Prostate gland (tissue), 2 donors: ENCODE measurements at regions not wholly inside any gene's neighbourhood (a gene's known extent, or its start where the extent isn't known, plus 50 kb on each side); places are given as distances from the start of the nearest gene placed in this dataset.
"Not testable (repeated sequence)": the region's sequence is repeated elsewhere in the genome, so short reads cannot be mapped to it uniquely, and the experiment has no call there.

Experiments used
- DNase-seq: peaks from one replicate; pipeline ENCODE4 v3.0.0-alpha.2; 2019; ENCODE audit warnings: low spot score
- H3K27ac ChIP-seq, 2 donors: fragments of 200-600 bp; sonication (generic); 2 replicates each; pipeline ENCODE4 v1.5.1; 2017 to 2019
- H3K27me3 ChIP-seq: fragments of 200-600 bp; sonication (generic); replicated peaks from 2 replicates; pipeline ENCODE4 v1.5.1; 2019; ENCODE audit not compliant: insufficient read depth
- H3K36me3 ChIP-seq, 2 donors: fragments of 200-600 bp; sonication (generic); 1 replicate in 1 of 2; 2 replicates in 1 of 2; pipeline versions ENCODE4 v1.5.1 to v1.8.1; 2017 to 2019
- H3K4me1 ChIP-seq: fragments of 200-600 bp; sonication (generic); replicated peaks from 2 replicates; pipeline ENCODE4 v1.5.1; 2019
- H3K4me3 ChIP-seq, 2 donors: fragments of 200-600 bp; sonication (generic); 2 replicates each; pipeline ENCODE4 v1.5.1; 2017 to 2019
- H3K9me3 ChIP-seq: fragments of 200-600 bp; sonication (generic); 2 replicates; pipeline ENCODE4 v1.5.1; 2017
- CTCF ChIP-seq, 4 experiments: fragments of 200-600 bp in 2 of 4; fragments of 450-650 bp in 2 of 4; sonication (generic) in 2 of 4; IDR thresholded peaks; 1 replicate in 3 of 4; 2 replicates in 1 of 4; pipeline ENCODE4 v1.5.1; 2016 to 2019; ENCODE audit warnings: antibody characterized with exemption in 4 of 4, mild to moderate bottlenecking in 2 of 4, moderate library complexity in 2 of 4
- POLR2A ChIP-seq: fragments of 450-650 bp; IDR thresholded peaks from one replicate; pipeline ENCODE4 v1.6.1; 2016; ENCODE audit warnings: antibody characterized with exemption, mild to moderate bottlenecking
- POLR2AphosphoS5 ChIP-seq: sonication (generic); formaldehyde crosslinking; IDR thresholded peaks from one replicate; pipeline ENCODE4 v1.6.1; 2017; ENCODE audit warnings: antibody characterized with exemption
- WGBS: methylation state at CpG from one replicate; pipeline ENCODE4 v1.1.5; 2018; 5-methylcytosine and 5-hydroxymethylcytosine counted together
- intact Hi-C: fragments of 100-400 bp; cut with DNase I; formaldehyde crosslinking; loops from one replicate; pipeline ENCODE4 v1.14.2; 2022

- H3K27ac ChIP-seq, result no peak overlapping the region
- intact Hi-C loops, result no loop called here
- no peaks in the 10 kb centered on the region for H3K36me3 ChIP-seq
- no peak for DNase-seq
- no peaks in the 10 kb centered on the region for H3K9me3 ChIP-seq
- WGBS, result 94% methylated on average over 1 of the region's 1 CpG
- no peaks in the 10 kb centered on the region for H3K27me3 ChIP-seq
- H3K4me3 ChIP-seq, result no peak overlapping the region
- H3K4me1 ChIP-seq, result no peaks in the 10 kb centered on the region
- TF ChIP-seq POLR2AphosphoS5, result no peak
- no peak for TF ChIP-seq POLR2A
- TF ChIP-seq CTCF (IDR thresholded peaks at IDR 0.05), result no peak
Observed at GRCh38 chr5:145408048-145408341, 427.1 kb downstream of the PRELID2 start.

- Histone ChIP-seq H3K9me3 (no peaks in the 10 kb centered on the region), H3K4me1 (no peaks in the 10 kb centered on the region), H3K27ac (no peak overlapping the region), H3K36me3 (no peaks in the 10 kb centered on the region), H3K27me3 (no peaks in the 10 kb centered on the region), H3K4me3 (no peak overlapping the region)
- 92% methylated on average over 2 of the region's 2 CpGs for WGBS
- TF ChIP-seq POLR2A (no peak), CTCF (IDR thresholded peaks at IDR 0.05) (no peak), POLR2AphosphoS5 (no peak)
- no peak for DNase-seq
- intact Hi-C loops, result no loop called here
Observed at GRCh38 chr5:145407300-145408047, 427.7 kb downstream of the PRELID2 start.

- Histone ChIP-seq H3K9me3 (no peaks in the 10 kb centered on the region), H3K27me3 (no peaks in the 10 kb centered on the region), H3K36me3 (no peaks in the 10 kb centered on the region), H3K4me3 (no peak overlapping the region), H3K4me1 (no peaks in the 10 kb centered on the region), H3K27ac (no peak overlapping the region)
- intact Hi-C loops, result no loop called here
- no peak for DNase-seq
- WGBS, result 91% methylated on average over 7 of the region's 7 CpGs
- TF ChIP-seq CTCF (IDR thresholded peaks at IDR 0.05) (no peak), POLR2A (no peak), POLR2AphosphoS5 (no peak)
Observed at GRCh38 chr5:145403992-145404391, 431.1 kb downstream of the PRELID2 start.

- no peak overlapping the region for H3K4me3 ChIP-seq
- intact Hi-C loops, result no loop called here
- H3K36me3 ChIP-seq, result no peaks in the 10 kb centered on the region
- H3K9me3 ChIP-seq, result no peaks in the 10 kb centered on the region
- no peaks in the 10 kb centered on the region for H3K4me1 ChIP-seq
- TF ChIP-seq POLR2AphosphoS5 (no peak), POLR2A (no peak), CTCF (IDR thresholded peaks at IDR 0.05) (no peak)
- no peak for DNase-seq
- no peaks in the 10 kb centered on the region for H3K27me3 ChIP-seq
- WGBS, result 93% methylated on average over 1 of the region's 1 CpG
- H3K27ac ChIP-seq, result no peak overlapping the region
Observed at GRCh38 chr5:145396888-145397287, 438.3 kb downstream of the PRELID2 start.

- H3K4me3 ChIP-seq, H3K4me1 ChIP-seq, DNase-seq, intact Hi-C loops, H3K27me3 ChIP-seq, H3K36me3 ChIP-seq, H3K9me3 ChIP-seq, H3K27ac ChIP-seq: not testable (repeated sequence)
- WGBS, result 57% methylated on average over 7 of the region's 7 CpGs
Observed at GRCh38 chr5:145395151-145395550, 440.0 kb downstream of the PRELID2 start.
